Neural crest cell (in vitro differentiated cells): ENCODE measurements at regions not wholly inside any gene's neighbourhood (a gene's known extent, or its start where the extent isn't known, plus 50 kb on each side); places are given as distances from the start of the nearest gene placed in this dataset.

Experiments used
- DNase-seq: peaks from one replicate; pipeline ENCODE4 v3.0.0; 2021; ENCODE audit warnings: low read depth, mixed read lengths, low spot score
- H3K27ac Mint-ChIP-seq: one replicate; pipeline ENCODE4 v1.8.0; 2021; ENCODE audit warnings: mild to moderate bottlenecking, mixed read lengths; ENCODE audit not compliant: unreplicated experiment
- H3K27me3 Mint-ChIP-seq: 2 replicates; pipeline ENCODE4 v1.8.0; 2021; ENCODE audit warnings: low read depth, mild to moderate bottlenecking, mixed read lengths
- H3K36me3 Mint-ChIP-seq: 2 replicates; pipeline ENCODE4 v1.8.0; 2021; ENCODE audit warnings: low read depth, mild to moderate bottlenecking, mixed read lengths
- H3K4me1 Mint-ChIP-seq: 2 replicates; pipeline ENCODE4 v1.8.0; 2021; ENCODE audit warnings: mixed read lengths
- H3K4me3 Mint-ChIP-seq: one replicate; pipeline ENCODE4 v1.8.0; 2021; ENCODE audit warnings: mild to moderate bottlenecking, mixed read lengths
- H3K9me3 Mint-ChIP-seq: 2 replicates; pipeline ENCODE4 v1.8.0; 2021; ENCODE audit warnings: mixed read lengths
- CTCF ChIP-seq: fragments of 200-600 bp; sonication (generic); conservative IDR thresholded peaks from 2 replicates; pipeline ENCODE4 v1.5.0; 2021; ENCODE audit warnings: antibody characterized with exemption, mild to moderate bottlenecking

GRCh38 chr4:114187592-114187991, 208.1 kb upstream of the ARSJ start:
- Mint-ChIP-seq H3K36me3 (peaks cover 4% of the 10 kb centered on the region), H3K4me3 (no peak overlapping the region), H3K27ac (no peak overlapping the region), H3K4me1 (peaks cover 9% of the 10 kb centered on the region), H3K27me3 (no peaks in the 10 kb centered on the region), H3K9me3 (peaks cover 14% of the 10 kb centered on the region)
- DNase-seq, result no peak
- no peak for TF ChIP-seq CTCF

- H3K27ac Mint-ChIP-seq, result no peak overlapping the region
Measured at GRCh38 chr4:114191496-114191895, 212.0 kb upstream of the ARSJ start.

GRCh38 chr4:114192854-114193253, 213.4 kb upstream of the ARSJ start:
- no peak for TF ChIP-seq CTCF
- no peak overlapping the region for H3K27ac Mint-ChIP-seq
- H3K4me3 Mint-ChIP-seq, result no peak overlapping the region
- peaks cover 13% of the 10 kb centered on the region for H3K9me3 Mint-ChIP-seq
- no peaks in the 10 kb centered on the region for H3K27me3 Mint-ChIP-seq
- no peak for DNase-seq
- H3K36me3 Mint-ChIP-seq, result peaks cover 2% of the 10 kb centered on the region
- H3K4me1 Mint-ChIP-seq, result peaks cover 9% of the 10 kb centered on the region

More at GRCh38 chr4:114191496-114191895, 212.0 kb upstream of the ARSJ start:
- Mint-ChIP-seq H3K9me3 (peaks cover 13% of the 10 kb centered on the region), H3K4me3 (no peak overlapping the region), H3K4me1 (peaks cover 9% of the 10 kb centered on the region), H3K36me3 (peaks cover 2% of the 10 kb centered on the region), H3K27me3 (no peaks in the 10 kb centered on the region)
- no peak for TF ChIP-seq CTCF
- no peak for DNase-seq

GRCh38 chr4:114193624-114194399, 214.4 kb upstream of the ARSJ start:
- DNase-seq, result no peak
- H3K36me3 Mint-ChIP-seq, result peaks cover 2% of the 10 kb centered on the region
- TF ChIP-seq CTCF, result no peak
- H3K4me1 Mint-ChIP-seq, result peaks cover 9% of the 10 kb centered on the region
- H3K27ac Mint-ChIP-seq, result no peak overlapping the region
- H3K9me3 Mint-ChIP-seq, result peaks cover 15% of the 10 kb centered on the region
- H3K4me3 Mint-ChIP-seq, result no peak overlapping the region
- no peaks in the 10 kb centered on the region for H3K27me3 Mint-ChIP-seq

- Mint-ChIP-seq H3K4me1 (no peaks in the 10 kb centered on the region), H3K27ac (no peak overlapping the region), H3K36me3 (peaks cover 2% of the 10 kb centered on the region), H3K9me3 (peaks cover 13% of the 10 kb centered on the region), H3K27me3 (no peaks in the 10 kb centered on the region), H3K4me3 (no peak overlapping the region)
- no peak for DNase-seq
- TF ChIP-seq CTCF, result no peak
Measured at GRCh38 chr4:114196606-114197005, 217.2 kb upstream of the ARSJ start.
